Kasumi-1 (cell line): ENCODE measurements at regions not wholly inside any gene's neighbourhood (a gene's known extent, or its start where the extent isn't known, plus 50 kb on each side); places are given as distances from the start of the nearest gene placed in this dataset.
"Not testable (repeated sequence)": the region's sequence is repeated elsewhere in the genome, so short reads cannot be mapped to it uniquely, and the experiment has no call there.

Experiments
- DNase-seq, 2 experiments: peaks; one replicate each; lab custom pipeline; 2025; lab: John Stamatoyannopoulos, UW

GRCh38 chr16:21487956-21488355 lies 111.4 kb upstream of the METTL9 start:
- DNase-seq, result not testable (repeated sequence)

DNA sequence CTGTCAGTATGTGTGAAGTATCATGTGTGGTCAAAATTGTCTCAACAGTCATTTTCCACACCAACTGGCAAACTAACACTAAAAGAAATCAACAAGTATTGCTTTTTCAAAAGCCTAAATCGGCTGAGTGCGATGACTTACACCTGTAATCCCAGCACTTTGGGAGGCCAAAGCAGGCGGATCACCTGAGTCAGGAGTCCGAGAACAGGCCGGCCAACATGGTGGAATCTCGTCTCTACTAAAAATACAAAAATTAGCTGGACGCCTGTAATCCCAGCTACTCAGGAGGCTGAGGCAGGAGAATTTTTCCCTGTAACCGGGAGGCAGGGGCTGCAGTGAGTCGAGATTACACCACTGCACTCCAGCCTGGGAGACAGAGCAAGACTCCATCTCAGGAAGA lies 100.3 kb upstream of the METTL9 start:
- not testable (repeated sequence) for DNase-seq

- DNase-seq, result not testable (repeated sequence)
Measured at GRCh38 chr16:21501223-21501868, 98.0 kb upstream of the METTL9 start.

GRCh38 chr16:21501869-21502667 lies 97.3 kb upstream of the METTL9 start:
- peak; percentile 41 to 61 for DNase-seq

DNA sequence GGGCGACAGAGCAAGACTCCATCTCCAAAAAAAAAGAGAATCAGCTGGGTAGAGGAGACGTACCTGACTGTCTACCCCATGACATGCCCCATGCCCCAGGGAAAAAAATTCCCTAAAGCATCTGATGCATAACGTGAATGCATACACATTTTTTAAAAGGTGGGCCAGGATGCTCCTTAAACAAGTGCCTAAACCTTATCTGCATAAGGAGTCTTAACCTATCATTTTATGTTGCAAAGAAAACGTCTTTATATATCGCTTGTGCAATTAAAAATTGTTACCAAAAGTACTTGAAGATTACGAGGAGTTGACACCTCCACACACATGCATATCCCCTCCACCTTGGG lies 95.8 kb upstream of the METTL9 start:
- not testable (repeated sequence) for DNase-seq

DNA sequence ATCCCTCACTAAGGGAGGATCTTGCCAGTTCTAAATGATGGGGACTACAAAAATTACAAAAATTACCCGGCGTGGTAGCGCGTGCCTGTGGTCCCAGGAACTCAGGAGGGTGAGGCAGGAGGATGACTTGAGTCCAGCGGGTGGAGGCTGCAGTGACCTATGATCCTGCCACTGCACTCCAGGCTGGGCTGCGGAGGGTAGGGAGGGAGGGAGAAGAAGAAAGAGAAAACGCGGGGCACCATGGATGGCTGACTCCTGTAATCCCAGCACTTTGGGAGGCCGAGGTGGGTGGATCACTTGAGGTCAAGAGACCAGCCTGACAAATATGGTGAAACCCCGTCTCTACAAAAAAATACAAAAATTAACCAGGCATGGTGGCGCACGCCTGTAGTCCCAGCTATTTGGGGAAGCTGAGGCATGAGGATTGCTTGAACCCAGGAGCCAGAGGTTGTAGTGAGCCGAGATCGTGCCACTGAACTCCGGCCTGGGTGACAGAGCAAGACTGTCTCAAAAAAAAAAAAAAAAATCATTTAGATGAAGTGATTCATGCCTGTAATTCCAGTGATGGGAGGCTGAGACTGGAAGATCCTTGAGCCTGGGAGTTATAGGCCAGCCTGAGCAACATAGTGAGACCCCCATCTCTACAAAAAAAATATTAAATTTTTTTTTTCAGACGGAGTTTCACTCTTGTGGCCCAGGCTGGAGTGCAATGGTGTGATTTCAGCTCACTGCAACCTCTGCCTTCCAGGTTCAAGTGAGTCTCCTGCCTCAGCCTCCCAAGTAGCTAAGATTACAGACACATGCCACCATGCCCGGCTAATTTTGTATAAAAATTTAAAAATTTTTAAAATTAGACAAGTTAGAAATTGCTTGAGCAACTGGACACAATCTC lies 95.2 kb upstream of the METTL9 start:
- not testable (repeated sequence) for DNase-seq

DNA sequence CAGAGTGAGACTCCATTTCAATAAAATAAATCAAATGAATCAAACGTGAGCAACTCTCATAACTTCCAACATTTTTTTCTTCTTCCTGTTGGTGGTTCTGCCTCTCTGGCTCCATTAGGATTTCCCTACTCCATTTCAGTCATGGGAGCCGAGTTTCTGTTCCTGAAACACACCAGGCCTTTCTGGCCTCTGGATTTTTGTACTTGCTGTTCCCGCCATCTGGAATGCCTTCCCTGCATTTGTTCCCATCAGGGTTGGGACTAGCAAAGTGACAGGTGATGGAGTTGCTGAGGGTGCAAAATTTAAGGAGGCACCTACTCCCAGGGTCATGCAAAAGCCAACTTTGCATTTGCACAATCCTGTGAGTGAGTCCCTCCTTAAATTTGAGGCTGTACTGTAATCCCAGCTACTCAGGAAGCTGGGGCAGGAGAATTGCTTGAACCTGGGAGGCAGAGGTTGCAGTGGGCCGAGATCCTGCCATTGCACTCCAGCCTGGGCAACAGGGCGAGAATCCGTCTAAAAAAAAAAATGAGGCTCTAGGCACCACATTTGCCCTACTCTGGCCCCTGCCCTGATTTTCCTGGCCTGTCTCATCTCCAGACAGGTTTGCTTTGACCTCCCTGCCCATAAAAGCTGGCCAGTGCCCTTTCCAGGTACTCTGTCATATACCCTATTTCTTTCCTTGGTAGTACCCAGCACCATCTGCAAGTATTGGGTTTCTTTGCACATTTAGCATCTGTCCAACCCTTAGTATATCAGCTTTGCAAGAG lies 93.4 kb upstream of the METTL9 start:
- DNase-seq, result not testable (repeated sequence)

DNA sequence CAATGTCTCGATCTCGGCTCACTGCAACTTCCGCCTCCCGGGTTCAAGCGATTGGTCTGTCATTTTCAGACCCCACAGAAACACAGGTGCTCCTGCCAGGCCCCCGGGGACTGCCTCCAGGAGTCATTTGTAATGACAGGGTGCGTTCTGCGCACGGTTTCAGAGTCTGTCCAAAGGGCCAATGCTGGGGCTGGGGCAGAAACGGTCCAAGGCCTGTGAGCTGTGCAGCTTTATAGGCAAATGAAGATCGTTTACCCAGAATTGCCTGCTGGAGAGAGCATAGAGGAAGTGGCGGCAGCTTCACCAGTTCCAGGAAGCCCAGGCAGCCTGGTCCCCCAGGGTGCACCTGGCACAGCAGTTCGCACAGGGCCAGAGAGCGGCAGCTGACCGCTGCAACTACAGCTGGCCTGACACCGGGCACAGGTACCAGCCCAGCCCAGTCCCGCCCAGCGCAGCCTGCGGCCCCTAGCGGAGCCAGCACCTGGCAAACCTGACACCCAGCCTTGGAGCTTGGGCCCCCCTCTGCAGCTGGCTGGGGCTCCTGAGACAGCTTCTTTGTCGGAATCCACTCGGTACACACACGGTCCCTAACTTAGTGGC lies 92.4 kb upstream of the METTL9 start:
- DNase-seq, result peak; percentile 63 to 65

- DNase-seq, result not testable (repeated sequence)
Measured at GRCh38 chr16:21507631-21508305, 91.6 kb upstream of the METTL9 start.

DNA sequence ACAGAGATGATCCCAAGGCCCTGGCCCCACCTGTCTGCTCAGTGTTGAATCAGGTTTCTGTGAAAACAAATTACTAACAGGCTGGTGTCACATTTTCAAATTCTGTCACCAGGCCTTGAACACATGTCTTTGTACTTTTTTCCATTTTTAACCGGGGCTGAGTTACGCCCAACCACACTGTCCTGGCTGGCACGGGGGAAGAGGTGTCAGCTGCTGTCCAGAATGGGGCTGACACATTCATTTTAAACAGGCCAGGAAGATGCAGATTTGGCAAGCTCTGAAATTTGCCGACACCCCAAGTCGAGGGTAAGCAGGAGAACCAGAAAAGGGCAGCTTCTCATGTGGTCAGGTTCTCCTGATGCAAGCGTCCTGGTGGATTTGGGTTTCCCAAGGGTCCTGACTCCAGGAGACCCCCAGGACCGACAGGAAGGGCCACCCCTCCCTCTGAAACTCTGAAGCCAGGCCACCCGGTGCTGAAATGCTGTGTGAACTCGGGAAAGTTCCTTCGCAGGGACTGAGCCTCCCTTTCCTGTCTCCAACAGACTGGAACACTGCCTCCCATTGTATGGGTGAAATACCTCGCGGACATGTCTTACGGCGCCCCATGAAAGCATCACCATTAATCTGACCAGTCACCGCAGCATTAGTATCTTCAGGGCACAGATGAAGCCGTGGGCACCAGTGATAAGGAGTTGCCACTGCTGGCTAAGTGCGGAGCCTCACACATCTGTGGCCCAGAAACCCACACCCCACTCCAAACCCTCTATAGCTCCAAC lies 90.5 kb upstream of the METTL9 start:
- DNase-seq, result not testable (repeated sequence)

DNA sequence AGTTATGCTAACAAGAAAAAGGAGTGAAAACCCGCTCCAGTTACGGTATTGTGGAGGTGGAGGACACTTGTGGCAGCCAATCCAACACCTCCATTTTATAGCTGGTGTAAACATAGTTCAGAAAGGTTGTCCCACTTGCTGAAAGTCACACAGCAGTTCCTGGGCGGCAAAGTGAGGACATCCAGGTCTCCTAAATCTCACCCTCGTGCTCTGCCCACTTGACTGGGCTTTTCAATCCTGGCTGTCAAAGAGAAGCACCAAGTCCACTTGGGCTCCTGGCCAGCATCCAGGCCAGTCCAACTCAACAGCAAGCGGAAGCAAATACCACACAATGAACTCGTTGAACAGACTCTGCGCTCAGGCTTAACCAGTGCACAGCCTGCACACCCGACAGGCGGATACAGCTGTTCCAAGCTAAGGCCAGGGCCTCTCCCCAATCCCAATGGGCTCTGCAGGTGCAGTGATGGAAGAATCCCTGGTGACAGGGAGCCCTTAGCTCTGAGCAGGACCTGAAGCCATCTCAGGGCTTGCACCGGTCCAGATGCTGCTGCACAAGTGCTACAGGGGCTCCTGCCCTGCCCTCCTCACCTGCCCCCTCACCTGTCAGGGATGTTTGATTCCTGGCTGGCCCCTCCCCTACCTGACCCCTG lies 89.8 kb upstream of the METTL9 start:
- DNase-seq, result not testable (repeated sequence)

GRCh38 chr16:21510869-21511255 lies 88.5 kb upstream of the METTL9 start:
- not testable (repeated sequence) for DNase-seq

DNA sequence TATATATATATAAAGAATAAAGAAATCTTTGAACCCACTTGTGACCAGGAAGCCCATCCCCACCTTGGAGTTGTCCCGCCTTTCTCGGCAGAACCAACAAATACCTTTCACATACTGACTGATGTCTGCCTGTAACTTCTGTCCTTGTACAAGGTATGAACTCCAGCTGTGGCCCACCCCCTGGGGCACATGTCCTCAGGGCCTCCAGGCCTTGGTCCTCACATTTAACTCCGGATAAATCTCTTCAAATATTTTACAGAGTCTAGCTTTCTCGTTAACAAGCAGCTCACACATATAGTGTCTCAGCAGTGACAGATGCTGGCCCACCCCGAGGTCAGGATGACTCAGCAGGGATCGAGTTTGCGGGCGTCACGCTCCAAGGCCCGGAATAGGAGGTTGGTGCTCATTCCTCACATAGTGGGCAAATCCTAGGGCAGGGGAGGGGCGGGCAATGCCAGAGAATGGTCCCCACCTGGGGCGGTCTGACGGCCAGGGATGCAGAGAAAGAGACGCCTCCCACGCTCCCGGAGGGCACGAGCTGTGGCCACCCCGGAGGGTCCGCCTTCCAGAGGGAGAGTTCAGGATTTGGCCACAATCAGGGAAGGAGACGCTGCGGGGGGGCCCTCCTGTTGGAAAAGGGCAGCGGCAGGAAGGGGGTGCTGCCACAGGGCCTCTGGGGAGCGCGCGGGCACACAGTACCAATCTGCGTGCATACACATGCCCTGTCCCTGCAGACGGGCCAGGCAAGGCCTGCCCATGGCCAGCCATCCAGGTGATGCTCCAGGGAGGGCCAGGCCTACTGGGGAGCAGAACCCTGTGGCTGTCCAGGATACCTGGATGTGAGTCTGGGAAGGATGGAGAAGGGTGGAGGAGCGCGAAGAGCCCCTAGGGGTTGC lies 87.8 kb upstream of the METTL9 start:
- DNase-seq, result not testable (repeated sequence)

DNA sequence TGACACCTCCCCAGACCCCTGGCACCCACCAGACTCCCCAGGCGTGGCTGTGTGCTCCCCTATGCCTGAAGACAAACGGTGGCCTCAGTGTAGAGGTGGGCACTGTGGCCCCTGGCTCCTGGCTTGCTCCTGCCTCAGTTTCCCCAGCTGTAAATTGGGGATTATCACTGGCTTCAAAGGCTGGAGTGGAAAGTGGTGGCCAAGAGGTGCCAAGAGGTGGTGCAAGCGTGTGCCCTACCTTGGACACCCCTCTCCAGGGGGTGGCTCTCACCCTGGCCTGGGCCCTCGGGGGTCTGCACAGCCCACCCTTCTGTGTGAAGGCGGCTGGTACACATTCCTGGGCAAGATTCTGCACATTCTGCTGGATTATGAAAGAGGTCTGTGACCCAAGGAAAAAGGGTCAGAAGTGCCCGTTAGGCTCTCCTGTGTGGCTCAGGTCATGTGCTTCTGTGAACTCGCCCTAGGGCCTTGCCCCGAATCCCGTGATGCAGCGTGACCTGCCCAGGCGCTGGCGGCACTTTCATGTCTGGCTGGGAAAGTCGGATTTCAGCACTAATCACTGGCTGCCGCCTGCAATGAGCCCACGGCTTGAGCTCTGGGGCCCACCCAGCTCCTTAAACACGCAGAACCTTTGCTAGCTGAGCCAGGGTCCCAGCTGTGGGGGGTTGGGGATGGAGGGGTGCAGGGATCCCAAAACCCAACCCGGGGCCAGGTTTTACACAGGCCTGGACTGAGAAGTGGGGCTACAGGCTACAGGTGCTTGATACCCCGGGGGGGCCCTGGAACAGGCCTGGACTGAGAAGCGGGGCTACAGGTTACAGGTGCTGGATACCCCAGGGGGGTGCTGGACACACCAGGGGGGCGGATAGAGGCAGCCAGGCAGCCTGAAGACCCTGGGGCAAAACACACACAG lies 86.8 kb upstream of the METTL9 start:
- DNase-seq, result not testable (repeated sequence)

- not testable (repeated sequence) for DNase-seq
Measured at GRCh38 chr16:21513337-21513741, 86.0 kb upstream of the METTL9 start.

DNA sequence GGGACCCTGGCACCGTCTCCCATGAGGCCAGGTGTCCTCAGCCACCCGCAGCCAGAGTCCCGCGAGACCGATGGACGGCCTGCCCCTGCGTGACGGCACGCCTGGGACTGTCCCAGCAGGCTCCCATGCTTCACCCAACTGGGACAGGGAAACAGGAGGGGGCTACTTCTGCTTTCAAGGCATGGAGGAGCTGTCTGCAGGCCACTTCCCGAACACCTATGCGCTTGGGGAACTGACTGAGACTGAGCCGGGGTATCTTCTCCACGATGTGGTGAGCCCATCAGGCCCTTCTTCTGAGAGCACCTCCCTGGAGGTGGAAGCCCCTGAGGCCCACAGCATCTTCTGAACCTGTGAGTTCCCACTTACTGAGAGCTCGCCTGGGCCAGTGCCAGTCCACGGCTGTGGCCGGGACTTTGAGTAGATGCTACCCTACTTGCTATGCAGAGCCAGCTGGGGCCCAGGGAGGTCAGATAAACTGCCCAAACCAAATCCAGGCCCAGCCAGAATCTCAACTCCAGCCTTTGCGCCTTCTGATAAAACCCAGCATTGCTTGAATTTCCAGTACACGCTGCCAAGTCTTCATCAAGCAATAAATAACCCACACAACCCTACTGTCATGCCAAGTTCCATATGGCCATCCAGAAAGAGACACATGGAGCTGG lies 85.4 kb upstream of the METTL9 start:
- DNase-seq, result not testable (repeated sequence)

- not testable (repeated sequence) for DNase-seq
Measured at GRCh38 chr16:21514474-21514840, 84.9 kb upstream of the METTL9 start.
